HG03159 (cell line): ENCODE measurements at regions not wholly inside any gene's neighbourhood (a gene's known extent, or its start where the extent isn't known, plus 50 kb on each side); places are given as distances from the start of the nearest gene placed in this dataset.

Source experiments
- ATAC-seq: cut with Tn5 transposase; IDR thresholded peaks from one replicate; pipeline ENCODE4 v1.9.1; 2021; ENCODE audit warnings: mild to moderate bottlenecking, moderate library complexity; ENCODE audit not compliant: unreplicated experiment

GRCh38 chr15:62599791-62600777 is 435.0 kb upstream of the C2CD4B start:
- ATAC-seq, result no peak

GRCh38 chr15:62601777-62602545 is 436.9 kb upstream of the C2CD4B start:
- ATAC-seq, result no peak

GRCh38 chr15:62603742-62604141 is 438.7 kb upstream of the C2CD4B start:
- no peak for ATAC-seq

GRCh38 chr15:62605282-62605681 is 437.3 kb upstream of the TPM1 start:
- no peak for ATAC-seq

DNA sequence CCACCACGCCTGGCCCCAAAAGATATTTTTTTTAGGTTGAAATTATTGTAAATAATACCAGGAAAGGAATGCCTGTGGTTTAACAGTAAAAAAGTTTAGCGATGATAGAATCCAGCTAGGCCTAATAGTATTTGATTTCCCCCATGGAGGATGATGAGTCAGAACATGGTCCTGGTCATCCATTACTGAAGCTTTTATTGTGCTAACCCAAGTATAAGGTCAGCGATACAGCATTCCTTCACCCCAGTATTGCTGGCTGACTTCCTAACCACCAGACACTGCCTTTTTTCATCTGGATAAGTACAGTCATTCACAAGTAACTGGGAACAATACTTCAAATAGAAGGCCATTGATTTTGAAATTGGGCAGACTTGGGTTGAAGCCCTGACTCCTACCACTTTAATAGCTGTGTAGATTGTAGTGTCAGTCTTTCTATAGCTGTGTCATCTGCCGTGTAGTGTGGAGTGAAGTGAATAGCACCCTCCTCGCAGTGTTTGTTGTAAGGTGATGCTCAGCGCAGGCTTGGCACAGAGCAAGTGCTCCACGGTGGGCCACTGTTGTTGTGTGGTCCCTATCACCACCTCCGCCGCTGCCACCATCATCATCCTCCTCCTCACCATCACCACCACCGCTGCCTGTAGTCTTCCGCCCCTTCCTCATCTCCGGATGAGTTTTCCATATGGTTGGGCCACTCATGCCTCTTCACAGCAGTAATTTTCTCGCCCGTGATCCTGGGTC is 436.0 kb upstream of the TPM1 start:
- ATAC-seq, result no peak

DNA sequence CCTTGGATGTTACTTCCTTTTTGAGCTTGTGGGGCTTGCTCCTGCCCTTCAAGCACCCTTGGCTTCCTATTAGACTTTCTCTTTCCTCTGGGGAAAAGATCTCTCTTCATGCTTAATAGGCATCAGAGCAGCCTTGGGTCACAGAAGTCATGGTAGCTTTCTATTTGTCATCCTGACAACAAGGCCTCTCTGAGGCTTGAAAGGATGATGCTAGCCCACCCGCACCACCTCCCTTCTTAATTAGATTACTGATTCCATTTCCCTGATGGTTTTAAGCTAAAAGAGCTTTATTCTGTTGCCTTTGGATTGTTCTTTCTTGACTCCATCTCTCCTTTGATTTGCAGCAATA is 435.5 kb upstream of the TPM1 start:
- no peak for ATAC-seq

- ATAC-seq, result no peak
Observed at GRCh38 chr15:62607643-62608042, 434.9 kb upstream of the TPM1 start.

DNA sequence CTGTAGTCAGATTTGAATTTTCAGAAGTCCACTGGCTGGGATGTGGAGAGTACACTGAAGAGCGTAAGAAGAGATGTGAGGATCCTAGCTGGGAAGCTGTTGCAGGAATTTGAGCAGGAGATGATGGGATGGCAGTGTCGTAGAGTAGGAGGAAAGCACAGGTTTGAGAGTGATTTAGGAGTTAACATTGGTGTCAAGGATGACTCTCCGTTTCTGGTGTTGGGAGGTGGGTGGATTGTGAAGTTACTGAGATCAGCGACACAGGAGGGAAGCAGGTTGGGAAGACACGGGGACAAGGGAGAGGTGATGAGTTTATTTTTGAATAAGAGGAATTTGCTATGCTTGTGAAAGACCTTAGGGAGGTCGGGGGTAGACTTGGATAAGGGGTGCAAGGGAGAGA is 434.2 kb upstream of the TPM1 start:
- no peak for ATAC-seq

DNA sequence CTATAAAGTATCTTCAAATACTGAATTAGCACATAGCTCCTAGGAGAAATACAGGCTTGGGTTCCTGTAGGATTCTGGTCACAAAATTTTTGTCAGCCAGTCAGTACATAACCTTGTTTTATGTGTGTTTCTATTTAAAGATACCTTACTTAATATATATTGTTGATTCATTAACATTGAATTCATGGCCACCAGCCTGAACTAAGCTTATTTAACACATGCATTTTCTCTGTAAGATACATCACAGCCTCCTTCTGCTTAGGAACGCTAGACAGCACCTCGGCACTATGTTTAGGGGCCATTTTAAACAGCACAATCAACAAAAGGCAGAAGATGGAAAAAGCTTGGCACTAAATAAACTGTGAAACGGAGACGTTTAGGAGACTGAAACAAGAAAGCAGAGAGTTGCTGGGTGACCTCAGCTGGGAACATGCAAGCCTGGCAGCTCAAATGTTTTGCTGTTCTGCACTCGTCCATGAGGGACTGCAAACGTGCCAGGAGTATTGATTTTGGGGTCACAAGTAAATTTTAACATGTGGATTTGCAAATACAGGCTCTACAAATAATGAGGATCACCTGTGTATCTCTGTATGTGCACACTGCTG is 432.2 kb upstream of the TPM1 start:
- ATAC-seq, result no peak

DNA sequence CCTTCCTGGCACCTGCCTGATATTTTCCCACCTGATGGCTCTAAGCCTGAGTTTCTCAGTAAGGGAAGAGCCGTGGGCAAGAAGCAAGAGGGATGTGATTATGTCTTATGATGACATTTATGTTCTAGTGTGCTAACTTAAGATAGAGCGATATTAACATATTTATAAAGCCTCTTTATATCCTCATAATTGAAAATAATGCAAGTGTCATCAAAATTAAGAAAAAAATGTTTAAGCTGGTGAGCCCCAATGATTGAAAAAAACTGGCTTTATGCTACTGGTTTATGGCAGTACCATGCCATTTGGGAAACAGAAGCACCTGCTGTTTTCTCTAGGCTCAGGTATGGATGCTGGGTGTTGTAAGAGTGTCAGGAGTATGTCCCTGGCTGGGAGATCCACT is 431.5 kb upstream of the TPM1 start:
- no peak for ATAC-seq

- no peak for ATAC-seq
Observed at GRCh38 chr15:62612183-62612733, 430.3 kb upstream of the TPM1 start.

DNA sequence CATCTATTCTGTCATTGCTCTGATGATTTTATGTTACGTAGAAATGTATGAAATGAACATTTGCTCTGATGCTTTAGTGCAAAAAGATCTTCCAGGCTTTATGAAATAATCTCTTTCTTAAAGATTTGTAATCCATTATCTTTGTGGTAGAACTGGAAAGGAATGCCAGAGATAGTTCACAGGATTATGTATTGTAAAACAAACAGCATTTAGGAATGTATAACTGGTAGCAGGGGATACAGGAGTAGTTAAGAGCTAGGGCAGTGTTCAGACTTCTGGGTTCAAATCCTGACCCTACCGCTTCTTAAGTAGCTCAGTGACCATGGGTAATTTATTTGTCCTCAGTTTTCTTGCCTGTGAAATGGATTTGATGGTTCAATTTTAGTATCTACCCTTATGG is 429.8 kb upstream of the TPM1 start:
- ATAC-seq, result no peak

DNA sequence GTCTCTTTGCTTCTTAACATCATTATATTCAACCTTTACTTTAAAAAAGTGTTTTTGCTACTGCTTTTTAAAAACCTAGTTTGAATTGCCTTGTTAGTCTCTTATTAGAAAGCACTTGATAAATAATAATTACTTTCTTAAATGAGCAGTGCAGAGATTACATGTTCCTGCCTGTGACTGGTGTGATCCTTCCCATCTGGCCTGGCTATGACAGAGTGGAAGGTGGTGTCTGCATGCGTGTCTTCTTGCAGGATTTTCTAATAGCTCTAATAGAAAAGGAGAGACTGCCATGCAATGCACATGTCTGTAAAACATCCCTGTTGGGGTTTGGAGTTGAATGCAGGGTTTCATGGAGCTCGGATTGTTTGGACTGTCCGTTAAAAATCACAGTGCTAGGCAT is 425.8 kb upstream of the TPM1 start:
- ATAC-seq, result no peak

DNA sequence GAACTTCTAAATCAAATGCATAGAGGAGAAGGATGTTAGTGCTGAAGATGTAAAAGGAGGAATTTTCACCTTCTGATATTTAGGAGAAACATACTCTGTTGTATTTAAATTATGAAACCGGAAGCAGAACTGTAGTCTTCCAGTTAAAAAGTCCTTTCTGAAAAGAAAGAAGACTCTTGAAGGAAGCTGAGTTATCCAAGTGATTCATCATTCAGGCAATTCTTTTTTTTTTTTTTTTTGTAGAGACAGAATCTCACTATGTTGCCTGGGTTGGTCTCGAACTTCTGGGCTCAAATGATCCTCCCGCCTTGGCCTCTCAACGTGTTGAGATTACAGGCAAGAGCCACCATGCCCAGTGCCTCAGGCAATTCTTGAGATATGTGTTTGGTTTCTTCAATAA is 424.8 kb upstream of the TPM1 start:
- no peak for ATAC-seq

- ATAC-seq, result no peak
Observed at GRCh38 chr15:62618432-62618831, 424.1 kb upstream of the TPM1 start.

DNA sequence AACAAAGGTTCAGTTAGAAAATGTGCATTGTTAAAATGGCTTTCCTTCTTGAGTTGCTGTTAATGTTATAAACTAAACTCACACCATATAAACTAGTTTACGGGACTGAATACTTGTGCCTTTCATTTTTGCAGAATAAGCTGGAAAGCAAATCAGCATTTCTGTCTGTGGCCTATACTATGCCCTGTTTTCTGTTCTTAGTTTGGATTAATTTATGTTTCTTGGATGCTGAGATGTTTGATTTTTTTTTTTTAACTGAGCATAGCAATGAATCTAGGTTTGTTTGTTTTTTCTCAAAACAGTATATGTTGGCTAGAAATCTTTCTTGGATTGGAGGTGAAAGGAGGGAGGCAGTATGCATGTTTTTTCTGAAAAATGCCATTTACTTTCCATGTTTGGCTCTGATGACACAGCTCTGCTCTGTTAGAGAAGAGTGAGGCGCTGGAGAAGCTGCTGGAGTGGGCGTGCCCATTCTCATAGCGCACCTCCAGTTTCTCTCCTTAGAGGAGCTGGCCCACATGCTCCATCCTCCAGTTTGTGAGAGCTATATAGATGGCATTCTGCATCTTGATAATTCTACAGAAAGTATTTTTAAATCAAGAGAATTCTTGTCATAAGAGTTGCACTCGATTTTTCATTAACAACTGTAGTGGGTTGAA is 423.6 kb upstream of the TPM1 start:
- ATAC-seq, result no peak

DNA sequence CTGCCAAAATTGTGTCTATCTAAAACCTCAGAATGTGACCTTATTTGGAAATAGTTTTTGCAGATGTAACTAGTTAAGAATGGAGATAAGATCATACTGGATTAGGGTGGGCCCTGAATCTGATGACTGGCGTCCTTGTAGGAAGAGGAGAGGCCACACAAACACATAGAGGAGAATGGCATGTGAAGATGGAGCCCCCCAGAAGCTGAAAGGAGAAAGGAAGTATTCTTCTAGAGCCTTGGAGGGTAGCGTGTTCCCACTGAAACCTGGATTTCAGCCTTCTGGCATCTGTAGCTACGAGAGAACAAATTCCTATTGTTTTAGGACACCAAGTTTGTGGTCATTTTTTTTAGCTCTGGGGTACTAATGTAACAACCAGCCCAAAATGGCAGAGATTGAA is 423.0 kb upstream of the TPM1 start:
- ATAC-seq, result no peak

- ATAC-seq, result no peak
Observed at GRCh38 chr15:62622775-62623174, 419.8 kb upstream of the TPM1 start.

DNA sequence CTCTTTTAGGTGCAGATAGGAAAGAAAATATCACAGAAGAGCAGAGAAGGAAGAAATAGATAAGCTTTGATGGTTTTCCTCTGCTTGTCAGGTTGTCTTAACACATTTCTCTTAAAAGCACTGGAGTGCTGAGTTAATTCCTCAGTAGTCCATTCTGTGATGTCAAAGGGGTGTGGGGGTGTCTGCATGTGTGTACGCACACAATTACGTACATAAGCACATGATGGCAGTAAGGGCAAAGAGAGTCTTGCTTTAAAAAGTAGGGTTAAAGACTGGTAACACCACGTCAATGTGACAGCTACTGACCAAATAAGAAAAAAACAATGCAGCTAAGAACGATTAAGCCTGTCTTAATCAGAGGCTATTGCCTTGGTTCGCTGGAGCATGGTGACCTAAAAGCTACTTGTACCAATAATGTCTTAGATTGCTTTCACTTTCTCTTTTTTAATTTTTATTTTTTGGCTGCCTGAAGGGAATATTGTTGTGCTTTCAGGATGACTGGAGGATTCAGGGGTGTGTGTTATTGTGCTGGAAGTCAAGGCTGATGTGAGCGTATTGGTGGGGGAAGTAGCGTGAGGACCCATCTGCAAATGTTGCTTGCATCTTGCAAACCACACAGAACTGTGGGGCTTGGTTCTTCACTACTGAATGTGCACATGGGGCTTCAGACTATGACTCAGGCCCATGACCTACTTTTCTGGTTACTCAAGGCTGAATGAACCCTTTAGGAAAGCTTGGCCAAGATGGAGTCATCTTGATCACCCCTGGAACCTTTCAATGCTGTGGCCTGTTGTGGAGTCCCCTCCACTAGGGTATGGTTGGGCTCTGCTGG is 417.8 kb upstream of the TPM1 start:
- peak; percentile 65 for ATAC-seq
